H9 (cell line): ENCODE measurements at regions not wholly inside any gene's neighbourhood (a gene's known extent, or its start where the extent isn't known, plus 50 kb on each side); places are given as distances from the start of the nearest gene placed in this dataset.
"Not testable (repeated sequence)": the region's sequence is repeated elsewhere in the genome, so short reads cannot be mapped to it uniquely, and the experiment has no call there.

Experiments used
- DNase-seq: peaks from one replicate; pipeline ENCODE4 v3.0.0-alpha.2; 2017
- H2AFZ ChIP-seq: one replicate; pipeline ENCODE4 v1.6.1; 2013; ENCODE audit warnings: mild to moderate bottlenecking, low read length, control low read depth, moderate library complexity
- H2AK5ac ChIP-seq: 2 replicates; pipeline ENCODE4 v1.6.1; 2013; ENCODE audit warnings: low read length, control low read depth, mixed read lengths; ENCODE audit not compliant: insufficient read length
- H2BK120ac ChIP-seq: one replicate; pipeline ENCODE4 v1.6.1; 2013; ENCODE audit warnings: low read depth, mild to moderate bottlenecking, low read length, control low read depth, inconsistent platforms; ENCODE audit not compliant: poor library complexity, severe bottlenecking
- H2BK12ac ChIP-seq: 2 replicates; pipeline ENCODE4 v1.6.1; 2013; ENCODE audit warnings: low read length, control low read depth, mixed read lengths, low read depth; ENCODE audit not compliant: insufficient read length
- H2BK15ac ChIP-seq: 2 replicates; pipeline ENCODE4 v1.6.1; 2013; ENCODE audit warnings: low read depth, low read length, control low read depth
- H2BK20ac ChIP-seq: one replicate; pipeline ENCODE4 v1.6.1; 2013; ENCODE audit warnings: low read depth, mild to moderate bottlenecking, low read length, control low read depth, inconsistent platforms; ENCODE audit not compliant: poor library complexity, severe bottlenecking
- H2BK5ac ChIP-seq: 2 replicates; pipeline ENCODE4 v1.6.1; 2013; ENCODE audit warnings: low read length, control low read depth, mixed read lengths; ENCODE audit not compliant: insufficient read length
- H3K14ac ChIP-seq: 2 replicates; pipeline ENCODE4 v1.6.1; 2013; ENCODE audit warnings: low read length, control low read depth; ENCODE audit not compliant: insufficient read depth
- H3K18ac ChIP-seq: 2 replicates; pipeline ENCODE4 v1.6.1; 2013; ENCODE audit warnings: low read depth, mild to moderate bottlenecking, mixed read lengths, low read length, control low read depth; ENCODE audit not compliant: insufficient read length
- H3K23ac ChIP-seq: 2 replicates; pipeline ENCODE4 v1.6.1; 2013; ENCODE audit warnings: low read length, control low read depth, mixed read lengths, low read depth; ENCODE audit not compliant: insufficient read length
- H3K23me2 ChIP-seq: 2 replicates; pipeline ENCODE4 v1.6.1; 2013; ENCODE audit warnings: low read depth, mild to moderate bottlenecking, mixed read lengths, low read length, control low read depth; ENCODE audit not compliant: insufficient read length, poor library complexity, severe bottlenecking
- H3K27ac ChIP-seq: 2 replicates; pipeline ENCODE4 v1.5.1; 2013; ENCODE audit warnings: low read length, control low read depth, mixed read lengths, low read depth; ENCODE audit not compliant: insufficient read length
- H3K27me3 ChIP-seq: 2 replicates; pipeline ENCODE4 v1.6.1; 2013; ENCODE audit warnings: low read length, control low read depth, inconsistent platforms; ENCODE audit not compliant: insufficient read depth
- H3K4ac ChIP-seq: 2 replicates; pipeline ENCODE4 v1.6.1; 2013; ENCODE audit warnings: low read depth, mild to moderate bottlenecking, control low read depth, inconsistent platforms, low read length, moderate library complexity
- H3K4me1 ChIP-seq: 2 replicates; pipeline ENCODE4 v1.6.1; 2013; ENCODE audit warnings: low read length, control low read depth, inconsistent platforms; ENCODE audit not compliant: insufficient read depth
- H3K4me2 ChIP-seq: 2 replicates; pipeline ENCODE4 v1.6.1; 2013; ENCODE audit warnings: low read length, control low read depth, mixed read lengths; ENCODE audit not compliant: insufficient read length, insufficient read depth
- H3K56ac ChIP-seq: 2 replicates; pipeline ENCODE4 v1.6.1; 2013; ENCODE audit warnings: low read depth, mild to moderate bottlenecking, mixed read lengths, low read length, control low read depth; ENCODE audit not compliant: insufficient read length
- H3K79me1 ChIP-seq: 2 replicates; pipeline ENCODE4 v1.6.1; 2013; ENCODE audit warnings: low read depth, mild to moderate bottlenecking, moderate library complexity, low read length, control low read depth, inconsistent platforms; ENCODE audit not compliant: insufficient read depth, poor library complexity, severe bottlenecking
- H3K79me2 ChIP-seq: 2 replicates; pipeline ENCODE4 v1.6.1; 2013; ENCODE audit warnings: low read length, control low read depth, inconsistent platforms; ENCODE audit not compliant: insufficient read depth
- H3K9ac ChIP-seq: 2 replicates; pipeline ENCODE4 v1.6.1; 2013; ENCODE audit warnings: low read length, control low read depth, mixed read lengths; ENCODE audit not compliant: insufficient read length; ENCODE audit errors: extremely low read depth
- H3K9me3 ChIP-seq: one replicate; pipeline ENCODE4 v1.6.1; 2013; ENCODE audit warnings: low read depth, low read length, inconsistent platforms; ENCODE audit not compliant: control insufficient read depth
- H3T11ph ChIP-seq: one replicate; pipeline ENCODE4 v1.6.1; 2013; ENCODE audit warnings: mild to moderate bottlenecking, low read length, control low read depth, inconsistent platforms
- H4K20me1 ChIP-seq: one replicate; pipeline ENCODE4 v1.6.1; 2013; ENCODE audit not compliant: control insufficient read depth, insufficient read length, insufficient read depth
- H4K5ac ChIP-seq: 2 replicates; pipeline ENCODE4 v1.6.1; 2013; ENCODE audit warnings: low read depth, mild to moderate bottlenecking, mixed read lengths, low read length, control low read depth; ENCODE audit not compliant: insufficient read length
- H4K8ac ChIP-seq: replicated peaks from 2 replicates; pipeline ENCODE4 v1.6.1; 2013; ENCODE audit warnings: low read length, control low read depth, mixed read lengths, low read depth; ENCODE audit not compliant: insufficient read length
- H4K91ac ChIP-seq: 2 replicates; pipeline ENCODE4 v1.6.1; 2013; ENCODE audit warnings: low read depth, mild to moderate bottlenecking, moderate library complexity, mixed read lengths, low read length, control low read depth; ENCODE audit not compliant: insufficient read length
- H3K27ac Mint-ChIP-seq, 3 experiments: 2 replicates in 2 of 3; 3 replicates in 1 of 3; pipeline ENCODE4 v1.8.0; 2020 to 2021; ENCODE audit warnings: mixed read lengths in 3 of 3, mild to moderate bottlenecking in 1 of 3, moderate library complexity in 1 of 3
- H3K27me3 Mint-ChIP-seq: 2 replicates; pipeline ENCODE4 v1.8.0; 2021; ENCODE audit warnings: low read depth, mild to moderate bottlenecking, moderate library complexity, mixed read lengths
- H3K36me3 Mint-ChIP-seq, 3 experiments: 2 replicates in 2 of 3; 3 replicates in 1 of 3; pipeline ENCODE4 v1.8.0; 2020 to 2021; ENCODE audit warnings: low read depth in 3 of 3, mixed read lengths in 3 of 3; ENCODE audit not compliant: insufficient read depth in 1 of 3
- H3K4me1 Mint-ChIP-seq, 2 experiments: 2 replicates each; pipeline ENCODE4 v1.8.0; 2020; ENCODE audit warnings: mixed read lengths in 2 of 2
- H3K4me3 Mint-ChIP-seq, 2 experiments: 2 replicates in 1 of 2; 3 replicates in 1 of 2; pipeline ENCODE4 v1.8.0; 2020 to 2021; ENCODE audit warnings: mild to moderate bottlenecking in 2 of 2, mixed read lengths in 2 of 2, moderate library complexity in 1 of 2
- H3K9me3 Mint-ChIP-seq, 2 experiments: 2 replicates in 1 of 2; 3 replicates in 1 of 2; pipeline ENCODE4 v1.8.0; 2020; ENCODE audit warnings: mild to moderate bottlenecking in 2 of 2, mixed read lengths in 2 of 2, moderate library complexity in 1 of 2
- WGBS: extraction: QIAGEN DNeasy Blood & Tissue Kit; methylation state at CpG from one replicate; pipeline ENCODE4 v1.1.7; 2013; ENCODE audit warnings: missing lambda C conversion rate, low lambda C conversion rate, mixed read lengths; ENCODE audit not compliant: insufficient read length; ENCODE audit errors: extremely low coverage; 5-methylcytosine and 5-hydroxymethylcytosine counted together

DNA sequence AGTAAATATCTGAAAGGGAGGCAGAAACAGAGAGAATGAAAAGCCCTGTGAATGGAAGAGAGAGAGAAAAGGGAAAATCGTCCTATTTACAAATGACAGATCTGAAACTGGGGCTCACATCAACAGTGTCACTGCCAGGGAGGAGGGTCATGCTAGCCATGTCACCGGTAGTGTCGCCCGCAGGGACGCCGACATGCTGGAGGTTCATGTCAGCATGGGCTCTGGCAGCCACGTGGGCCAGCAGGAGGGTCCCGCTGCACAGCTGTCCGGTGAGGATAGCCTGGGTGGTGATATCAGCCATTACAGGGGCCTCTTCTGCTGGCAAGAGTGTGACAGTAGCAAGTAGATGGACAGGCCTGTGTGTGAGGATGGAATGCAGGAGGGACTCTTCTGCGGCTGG lies 738.6 kb upstream of the DEFB115 start:
- not testable (repeated sequence) for H3K27me3 Mint-ChIP-seq, H4K20me1 ChIP-seq, H3K4me1 Mint-ChIP-seq, H3K79me1 ChIP-seq, H2BK5ac ChIP-seq, H2AK5ac ChIP-seq, H3K56ac ChIP-seq, H2BK15ac ChIP-seq, H2BK120ac ChIP-seq, H3K23me2 ChIP-seq, H3K14ac ChIP-seq, H3K9ac ChIP-seq, H3K23ac ChIP-seq, H2BK20ac ChIP-seq, H3K4me1 ChIP-seq, H2AFZ ChIP-seq, H3K79me2 ChIP-seq, DNase-seq, H3T11ph ChIP-seq, H4K8ac ChIP-seq, H3K4ac ChIP-seq, H3K18ac ChIP-seq, H3K27ac ChIP-seq, H2BK12ac ChIP-seq, H3K4me3 Mint-ChIP-seq, H4K91ac ChIP-seq, H4K5ac ChIP-seq, H3K27ac Mint-ChIP-seq, H3K4me2 ChIP-seq, H3K27me3 ChIP-seq
- Mint-ChIP-seq H3K9me3 (peaks cover 27 to 37% of the 10 kb centered on the region in 2 experiments), H3K36me3 (peaks cover 9 to 14% (median 10%) of the 10 kb centered on the region in 3 experiments; a peak in 6 of 7 replicates)
- H3K9me3 ChIP-seq, result peaks cover 52% of the 10 kb centered on the region
- no CpG with 5 or more reads among the region's 10 CpGs for WGBS

DNA sequence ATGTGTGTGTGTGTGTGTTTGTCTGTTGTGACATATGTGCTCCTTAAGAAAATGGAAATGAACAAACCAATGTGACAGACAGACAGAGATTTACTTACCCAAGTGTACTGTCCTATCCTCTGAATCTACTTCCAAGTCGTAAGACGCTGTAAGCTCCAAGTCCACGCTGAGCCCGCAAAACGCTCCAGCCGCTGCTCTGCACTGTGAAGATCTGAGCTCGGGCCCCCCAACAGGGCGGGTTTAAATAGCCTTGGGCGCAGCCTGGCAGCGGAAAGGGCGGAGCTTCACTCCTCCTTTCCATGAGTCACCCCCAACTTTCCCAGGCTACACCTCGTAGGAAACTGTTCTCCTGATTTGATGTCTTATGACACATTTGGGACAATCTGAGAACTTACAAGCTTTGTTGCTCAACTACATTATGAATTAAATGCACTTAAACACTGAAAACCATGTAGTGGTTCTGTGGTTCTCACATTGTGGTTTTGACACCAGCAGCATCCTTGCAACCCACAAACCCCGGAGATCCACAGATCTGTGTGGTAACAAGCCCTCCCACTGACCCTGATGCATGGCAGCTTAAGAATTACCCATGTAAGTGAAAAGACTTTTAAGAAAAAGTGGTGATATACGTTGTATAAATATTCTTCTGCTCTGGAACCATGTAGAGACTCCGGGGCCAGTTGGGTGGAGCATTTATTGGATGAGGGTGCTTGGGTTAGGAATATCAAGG lies 735.6 kb upstream of the DEFB115 start:
- peaks cover 41% of the 10 kb centered on the region for H3K9me3 ChIP-seq

More for the DNA sequence above, 735.6 kb upstream of the DEFB115 start:
- not testable (repeated sequence) for H3K27me3 Mint-ChIP-seq, H3K23ac ChIP-seq, H3K27me3 ChIP-seq, H2BK12ac ChIP-seq, H4K20me1 ChIP-seq, H3K79me1 ChIP-seq, H4K5ac ChIP-seq, H2BK15ac ChIP-seq, H2AK5ac ChIP-seq, H3K4ac ChIP-seq, H3K79me2 ChIP-seq, H3K27ac ChIP-seq, H3K4me1 Mint-ChIP-seq, H2BK5ac ChIP-seq, H3K27ac Mint-ChIP-seq, H4K8ac ChIP-seq, DNase-seq, H3K23me2 ChIP-seq, H3K14ac ChIP-seq, H3K56ac ChIP-seq, H3K9ac ChIP-seq, H2AFZ ChIP-seq, H3T11ph ChIP-seq, H3K18ac ChIP-seq, H2BK120ac ChIP-seq, H3K4me3 Mint-ChIP-seq, H3K4me1 ChIP-seq, H3K36me3 Mint-ChIP-seq, H3K4me2 ChIP-seq, H2BK20ac ChIP-seq, H4K91ac ChIP-seq
- peaks cover 31 to 34% of the 10 kb centered on the region in 2 experiments for H3K9me3 Mint-ChIP-seq
- no CpG with 5 or more reads among the region's 15 CpGs for WGBS
